ENCODE measurements at regions not wholly inside any gene's neighbourhood (a gene's known extent, or its start where the extent isn't known, plus 50 kb on each side); places are given as distances from the start of the nearest gene placed in this dataset.

GRCh38 chr10:117728087-117728486 lies 185.5 kb downstream of the EMX2 start:
- no peak for DNase-seq (ENCODE audit: low read depth)
- no peak overlapping the region for H3K4me3 ChIP-seq (replicated peaks; ENCODE audit: low read depth, low read length)
- TF ChIP-seq CTCF (IDR thresholded peaks at IDR 0.05; ENCODE audit: low read length, missing control alignments) = no peak

GRCh38 chr10:117729156-117729555 lies 186.6 kb downstream of the EMX2 start:
- DNase-seq (ENCODE audit: low read depth) = no peak
- H3K4me3 ChIP-seq (replicated peaks; ENCODE audit: low read depth, low read length) = no peak overlapping the region
- no peak for TF ChIP-seq CTCF (IDR thresholded peaks at IDR 0.05; ENCODE audit: low read length, missing control alignments)

GRCh38 chr10:117731121-117731791 lies 188.7 kb downstream of the EMX2 start:
- DNase-seq (ENCODE audit: low read depth) = no peak
- TF ChIP-seq CTCF (IDR thresholded peaks at IDR 0.05; ENCODE audit: low read length, missing control alignments) = no peak
- H3K4me3 ChIP-seq (replicated peaks; ENCODE audit: low read depth, low read length) = no peak overlapping the region

- TF ChIP-seq CTCF (IDR thresholded peaks at IDR 0.05; ENCODE audit: low read length, missing control alignments) = no peak
- H3K4me3 ChIP-seq (replicated peaks; ENCODE audit: low read depth, low read length) = no peak overlapping the region
- DNase-seq (ENCODE audit: low read depth) = no peak
Observed at GRCh38 chr10:117734731-117735405, 192.3 kb downstream of the EMX2 start.

- no peak overlapping the region for H3K4me3 ChIP-seq (replicated peaks; ENCODE audit: low read depth, low read length)
- DNase-seq (ENCODE audit: low read depth) = no peak
- TF ChIP-seq CTCF (IDR thresholded peaks at IDR 0.05; ENCODE audit: low read length, missing control alignments) = no peak
Observed at GRCh38 chr10:117736655-117737054, 194.1 kb downstream of the EMX2 start.

- no peak for DNase-seq (ENCODE audit: low read depth)
- H3K4me3 ChIP-seq (replicated peaks; ENCODE audit: low read depth, low read length) = no peak overlapping the region
- no peak for TF ChIP-seq CTCF (IDR thresholded peaks at IDR 0.05; ENCODE audit: low read length, missing control alignments)
Observed at GRCh38 chr10:117740088-117740487, 197.5 kb downstream of the EMX2 start.
